Stimulated activated naive CD8-positive, alpha-beta T cell treated with anti-CD3 and anti-CD28 coated beads, Interleukin-15, Interleukin-2, amounts not matched to agents 100 U/mL and 50 U/mL, for 24 hours (primary cell): ENCODE measurements at regions not wholly inside any gene's neighbourhood (a gene's known extent, or its start where the extent isn't known, plus 50 kb on each side); places are given as distances from the start of the nearest gene placed in this dataset.
"Not testable (repeated sequence)": the region's sequence is repeated elsewhere in the genome, so short reads cannot be mapped to it uniquely, and the experiment has no call there.

Source experiments
- ATAC-seq: fragments of 150-1000 bp; cut with Tn5 transposase; one replicate; pipeline ENCODE4 v1.10.0; 2021
- DNase-seq: peaks from one replicate; pipeline ENCODE4 v3.0.0; 2021

GRCh38 chr15:47129033-47129432 lies 588.3 kb upstream of the SEMA6D start:
- ATAC-seq (no peak), DNase-seq (no peak)

GRCh38 chr15:47131450-47131849 lies 585.9 kb upstream of the SEMA6D start:
- DNase-seq, ATAC-seq: not testable (repeated sequence)

- DNase-seq (no peak), ATAC-seq (no peak)
Measured at GRCh38 chr15:47135267-47135666, 582.0 kb upstream of the SEMA6D start.

DNA sequence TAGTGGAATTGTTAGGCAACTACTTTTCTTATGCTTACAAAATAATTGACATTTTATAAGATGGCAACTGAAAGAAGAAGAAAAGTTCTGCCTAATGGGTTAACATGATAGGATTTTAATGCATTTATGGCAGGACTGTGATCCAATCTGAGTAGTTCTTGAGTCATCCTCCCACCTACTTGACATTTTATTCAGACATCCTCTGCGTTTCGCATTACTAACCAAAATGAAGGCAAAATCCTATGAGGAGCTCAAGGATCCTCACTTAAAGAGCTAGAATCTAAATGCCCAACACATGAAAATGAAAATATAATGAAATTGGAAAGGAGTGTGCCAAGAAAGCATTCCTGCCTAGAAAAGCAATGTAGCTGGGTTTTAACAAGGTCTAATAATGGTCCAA lies 581.1 kb upstream of the SEMA6D start:
- no peak for DNase-seq
- no peak for ATAC-seq

- no peak for ATAC-seq
- DNase-seq, result no peak
Measured at GRCh38 chr15:47139965-47140364, 577.3 kb upstream of the SEMA6D start.

- no peak for ATAC-seq
Measured at GRCh38 chr15:47157827-47158226, 559.5 kb upstream of the SEMA6D start.

GRCh38 chr15:47158573-47158972 lies 558.7 kb upstream of the SEMA6D start:
- DNase-seq, result no peak
- ATAC-seq, result no peak

More at GRCh38 chr15:47157827-47158226, 559.5 kb upstream of the SEMA6D start:
- no peak for DNase-seq

DNA sequence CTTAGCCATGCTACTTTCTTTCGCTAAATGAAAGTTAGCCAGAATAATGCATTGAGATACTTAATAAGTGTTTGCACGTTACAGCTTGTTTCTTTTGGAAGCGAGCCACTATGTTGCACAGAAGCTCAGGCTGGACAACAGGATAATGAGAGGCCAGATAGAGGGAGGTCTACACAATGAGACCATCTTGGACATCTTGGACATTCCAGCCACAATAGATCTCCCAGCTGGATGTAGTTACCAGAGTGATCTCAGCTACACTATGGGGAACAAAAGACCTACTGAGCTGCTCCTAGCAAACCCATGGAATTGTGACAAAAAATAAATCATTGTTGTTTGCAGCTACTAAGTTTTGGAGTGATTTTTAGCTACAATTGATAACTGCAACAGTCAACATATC lies 540.1 kb upstream of the SEMA6D start:
- no peak for DNase-seq
- ATAC-seq, result no peak

- no peak for ATAC-seq
Measured at GRCh38 chr15:47179988-47180387, 537.3 kb upstream of the SEMA6D start.

GRCh38 chr15:47182818-47183217 lies 534.5 kb upstream of the SEMA6D start:
- no peak for DNase-seq

More at GRCh38 chr15:47179988-47180387, 537.3 kb upstream of the SEMA6D start:
- DNase-seq, result no peak

GRCh38 chr15:47184003-47184907 lies 533.0 kb upstream of the SEMA6D start:
- peak; percentile 15 for DNase-seq
- ATAC-seq, result peak; percentile 36

More at GRCh38 chr15:47182818-47183217, 534.5 kb upstream of the SEMA6D start:
- no peak for ATAC-seq

GRCh38 chr15:47184908-47185801 lies 532.1 kb upstream of the SEMA6D start:
- DNase-seq (no peak), ATAC-seq (no peak)

GRCh38 chr15:47186075-47186474 lies 531.2 kb upstream of the SEMA6D start:
- ATAC-seq (no peak), DNase-seq (no peak)

DNA sequence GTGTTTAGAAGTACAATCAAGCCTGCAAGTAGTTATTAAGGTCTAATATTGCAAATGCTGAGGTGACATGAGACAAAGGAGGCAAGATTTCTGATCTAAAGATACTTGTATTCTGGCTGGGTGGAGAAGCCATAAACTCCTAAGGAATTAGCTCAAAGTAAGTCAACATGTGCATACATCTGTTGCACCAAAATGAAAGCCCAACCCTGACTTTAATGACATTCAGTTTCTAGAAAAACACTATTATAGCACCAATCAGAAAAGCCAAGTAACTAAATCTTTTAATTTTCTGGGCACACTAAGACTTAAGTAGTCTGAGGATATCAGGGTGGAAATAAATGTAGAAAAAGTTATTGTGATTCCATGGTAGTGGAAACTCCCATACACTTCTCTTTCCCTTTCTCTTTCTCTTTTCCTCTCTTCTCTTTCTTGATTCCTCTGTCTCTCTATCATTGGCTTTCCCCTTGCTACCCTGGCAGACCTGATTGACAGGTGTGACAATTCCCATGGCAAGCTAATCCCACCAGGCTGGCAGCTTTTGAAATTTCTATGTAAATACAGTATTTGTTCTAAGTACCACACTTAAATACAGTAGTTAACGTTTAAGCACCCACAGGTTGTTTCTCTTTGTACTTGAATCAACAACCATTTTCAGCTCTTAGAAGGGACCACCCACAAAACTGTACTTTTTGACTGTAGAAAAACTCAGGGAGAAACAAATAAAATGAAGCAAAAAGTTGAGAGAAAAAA lies 528.4 kb upstream of the SEMA6D start:
- no peak for ATAC-seq
- DNase-seq, result no peak

- ATAC-seq, result no peak
- DNase-seq, result no peak
Measured at GRCh38 chr15:47194718-47195117, 522.6 kb upstream of the SEMA6D start.

GRCh38 chr15:47196048-47196447 lies 521.3 kb upstream of the SEMA6D start:
- ATAC-seq (peak; percentile 69), DNase-seq (peak; percentile 48)

DNA sequence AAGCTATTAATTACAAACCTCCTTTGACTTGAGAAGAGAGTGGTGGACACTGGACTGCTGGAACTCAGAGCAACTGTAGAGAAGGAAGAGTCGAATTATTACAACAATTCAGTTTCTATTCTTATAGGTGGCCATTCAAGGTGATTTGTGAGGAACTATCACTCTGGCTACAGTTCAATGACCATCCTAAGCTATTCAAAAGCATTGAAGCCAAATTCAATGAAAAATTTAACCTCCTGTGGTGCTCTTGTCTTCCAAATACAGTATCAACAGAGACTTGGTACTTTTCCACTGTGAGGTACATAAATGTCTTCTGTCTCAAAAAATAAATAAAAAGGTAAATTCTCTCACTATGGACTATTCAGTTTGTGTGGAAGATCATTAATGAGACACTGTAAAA lies 513.3 kb upstream of the SEMA6D start:
- no peak for DNase-seq
- no peak for ATAC-seq

- ATAC-seq, result no peak
- no peak for DNase-seq
Measured at GRCh38 chr15:47206358-47206978, 510.8 kb upstream of the SEMA6D start.

DNA sequence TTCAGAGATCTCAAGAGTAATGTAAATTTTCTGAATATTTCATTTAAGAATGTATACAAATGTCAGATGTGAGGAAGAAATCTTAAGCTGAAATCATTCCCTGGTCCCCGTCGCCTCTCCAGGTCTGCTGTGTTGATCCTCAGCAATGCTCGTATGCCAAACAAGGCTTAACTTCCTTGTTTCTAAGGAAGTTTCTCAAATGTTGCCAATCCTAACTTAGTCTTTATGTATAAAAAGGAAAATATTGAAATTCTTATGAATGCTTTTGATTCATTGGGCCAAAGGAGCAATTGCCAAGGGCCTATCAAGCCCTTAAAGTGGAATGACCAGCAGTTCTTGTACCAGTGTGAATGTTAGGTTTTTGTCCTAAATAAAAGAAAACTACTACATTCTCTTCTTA lies 507.7 kb upstream of the SEMA6D start:
- ATAC-seq (no peak), DNase-seq (no peak)

GRCh38 chr15:47212222-47213010 lies 504.9 kb upstream of the SEMA6D start:
- ATAC-seq (no peak), DNase-seq (no peak)

GRCh38 chr15:47213883-47214282 lies 503.4 kb upstream of the SEMA6D start:
- DNase-seq (no peak), ATAC-seq (no peak)
